ENCODE measurements at regions not wholly inside any gene's neighbourhood (a gene's known extent, or its start where the extent isn't known, plus 50 kb on each side); places are given as distances from the start of the nearest gene placed in this dataset.

DNA sequence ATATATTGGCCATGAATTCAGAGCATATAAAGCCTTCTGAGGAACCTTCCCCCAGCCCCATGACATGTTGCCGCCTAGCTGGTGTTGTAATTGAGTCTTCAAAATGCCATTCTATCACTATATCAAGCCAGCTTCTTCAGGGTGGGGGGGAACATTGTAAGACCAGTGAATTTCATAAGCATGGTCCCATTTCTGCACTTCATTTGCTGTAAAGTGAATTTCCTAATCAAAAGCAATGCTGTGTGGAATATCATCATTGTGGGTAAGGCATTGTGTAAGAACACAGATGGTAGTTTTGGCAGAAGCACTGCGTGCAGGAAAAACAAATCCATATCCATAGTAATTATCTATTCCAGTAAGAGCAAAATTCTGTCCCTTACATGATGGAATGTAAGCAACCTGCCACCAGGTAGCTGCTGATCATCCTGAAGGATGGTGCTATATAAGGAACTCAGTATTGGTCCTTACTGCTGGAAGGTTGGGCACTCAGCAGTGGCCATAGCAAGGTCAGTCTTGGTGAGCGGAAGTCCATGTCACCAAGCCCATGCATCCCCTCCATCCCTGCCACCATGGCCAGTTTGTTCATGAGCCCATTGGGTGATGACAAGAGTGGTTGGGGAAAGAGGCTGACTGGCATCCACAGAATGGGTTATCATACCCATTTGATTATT, 159.4 kb downstream of the COPS8 start:
- DNase-seq (ENCODE audit: low spot score): no peak

- no peak for DNase-seq (ENCODE audit: low spot score)
Observed at GRCh38 chr2:237250599-237250998, 163.4 kb downstream of the COL6A3 start.

- no peak for DNase-seq (ENCODE audit: low spot score)
Observed at GRCh38 chr2:237251986-237252385, 162.0 kb downstream of the COL6A3 start.

DNA sequence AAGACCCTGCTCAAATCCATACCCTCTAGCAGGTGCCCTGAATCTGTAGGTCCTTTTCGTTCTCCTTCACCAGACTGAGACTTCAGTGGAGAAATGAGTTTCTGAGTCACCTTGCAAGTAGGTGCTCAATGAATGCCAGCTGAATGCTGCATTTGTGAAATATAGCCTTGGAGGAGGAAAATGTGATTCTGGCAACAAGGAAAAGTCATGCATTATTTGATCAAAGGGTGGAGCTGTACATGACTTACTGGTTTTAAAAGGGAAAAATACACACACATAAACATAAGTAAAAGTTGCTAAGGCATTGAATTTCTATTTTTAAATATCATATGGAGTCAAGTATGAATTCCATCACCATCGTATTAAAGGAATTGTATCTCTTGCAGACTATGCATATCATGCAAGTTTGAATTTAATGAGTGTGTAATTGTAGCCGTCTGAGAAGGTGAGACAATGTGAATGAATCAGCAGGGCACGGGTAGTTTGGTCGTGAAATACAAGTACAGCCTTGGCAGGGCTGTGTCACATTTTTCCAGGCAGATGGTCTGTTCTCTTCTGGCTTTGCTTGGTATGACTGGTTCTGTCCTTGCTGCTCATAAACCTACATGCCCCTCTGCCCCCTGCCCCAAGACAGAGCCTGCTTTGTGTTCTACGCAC, 160.8 kb downstream of the COL6A3 start:
- DNase-seq (ENCODE audit: low spot score): no peak

DNA sequence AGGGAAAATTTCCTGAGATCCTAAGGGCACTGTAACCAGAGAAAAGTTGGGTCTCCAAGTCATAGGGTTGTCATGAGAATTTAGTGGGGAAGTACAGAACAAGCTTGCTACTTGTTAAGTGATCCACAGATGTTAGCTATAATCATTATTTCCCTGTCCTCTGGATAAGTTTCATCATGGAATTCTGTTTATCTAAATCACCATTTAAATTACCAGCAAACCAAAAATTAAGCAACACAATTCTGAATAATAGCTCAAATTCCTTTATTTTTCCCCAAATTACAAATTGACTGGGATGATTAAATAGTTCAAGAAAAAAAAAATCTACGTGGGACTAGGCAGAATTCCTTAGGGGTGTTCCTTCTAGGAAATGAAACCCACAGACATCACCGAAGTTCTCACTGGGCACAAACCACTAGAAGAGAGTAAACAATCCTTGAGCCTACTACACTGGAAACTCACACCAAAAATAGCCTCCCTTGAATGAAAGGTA, 159.5 kb downstream of the COL6A3 start:
- no peak for DNase-seq (ENCODE audit: low spot score)

DNA sequence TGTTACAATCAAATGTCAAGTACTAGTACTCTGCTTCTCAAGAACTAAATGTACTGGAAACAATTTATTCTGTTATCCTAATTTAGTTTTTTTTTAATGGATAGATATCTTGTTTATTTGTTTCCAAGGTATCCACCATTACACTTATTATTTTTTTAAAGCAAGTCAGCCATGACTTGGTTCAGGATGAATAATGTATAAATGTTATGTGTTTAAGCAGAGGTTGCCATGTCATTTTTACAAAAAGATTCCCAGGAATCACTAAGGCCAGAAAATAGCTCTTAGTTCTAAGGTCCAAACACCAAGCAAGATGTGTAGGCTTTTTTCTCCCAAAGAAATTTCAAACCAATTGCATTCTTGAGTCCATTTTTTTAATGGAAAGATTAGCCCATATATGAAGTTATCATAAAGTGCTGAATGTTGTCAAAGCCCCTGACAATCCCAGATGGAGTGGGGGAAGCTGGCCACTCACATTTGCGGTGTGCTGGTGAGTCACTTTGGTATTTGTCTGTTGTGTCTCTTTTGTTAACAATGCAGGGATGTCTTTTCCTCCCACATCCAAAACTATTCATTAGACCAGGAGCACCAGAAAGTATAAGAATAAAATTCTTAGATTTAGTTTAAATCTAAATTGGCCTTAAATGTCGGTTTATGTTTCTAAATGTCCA, 158.9 kb downstream of the COL6A3 start:
- peak; percentile 19 for DNase-seq (ENCODE audit: low spot score)

DNA sequence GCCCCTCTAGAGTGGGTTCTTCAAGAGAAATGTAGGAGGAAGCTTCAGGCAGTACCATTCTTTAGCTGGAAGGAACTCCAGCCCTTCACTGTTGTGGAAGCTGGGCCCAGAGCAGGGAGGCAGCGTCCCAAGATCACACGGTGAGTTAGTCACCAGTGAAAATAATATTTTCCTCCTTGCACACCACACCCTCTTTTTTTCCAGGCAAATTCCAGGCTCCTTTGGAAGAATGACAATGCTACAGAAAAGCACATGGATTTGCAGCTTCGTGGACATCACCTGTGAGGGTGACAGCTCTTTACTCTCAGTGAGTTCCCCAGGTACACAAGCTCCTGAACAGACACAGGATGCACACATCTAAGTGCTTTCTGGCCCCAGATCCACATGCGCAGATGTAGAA, 157.1 kb downstream of the COL6A3 start:
- peak; percentile 7 for DNase-seq (ENCODE audit: low spot score)

GRCh38 chr2:237257471-237257951, 156.5 kb downstream of the COL6A3 start:
- no peak for DNase-seq (ENCODE audit: low spot score)

DNA sequence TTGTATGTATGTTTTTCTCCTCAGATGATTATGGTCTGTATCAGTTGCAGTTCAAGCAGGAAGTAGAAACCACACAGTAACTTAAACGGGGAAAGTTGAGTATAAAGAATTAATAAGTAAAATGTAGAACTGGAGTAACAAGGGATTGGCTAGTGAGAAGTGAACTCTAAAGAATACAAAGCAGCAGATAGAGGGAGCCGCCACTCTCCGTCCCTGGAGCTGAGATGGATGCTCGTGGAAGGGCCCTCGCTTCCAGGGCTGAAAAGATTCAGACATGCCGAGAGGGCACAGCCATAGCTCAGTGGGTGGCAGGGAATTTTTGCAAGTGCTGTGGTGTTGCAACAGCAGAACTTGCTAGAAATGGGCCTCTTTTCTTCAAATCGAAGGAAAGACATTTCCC, 155.8 kb downstream of the COL6A3 start:
- no peak for DNase-seq (ENCODE audit: low spot score)

- DNase-seq (ENCODE audit: low spot score): no peak
Observed at GRCh38 chr2:237258615-237259014, 155.3 kb downstream of the COL6A3 start.

- no peak for DNase-seq (ENCODE audit: low spot score)
Observed at GRCh38 chr2:237259201-237259600, 154.8 kb downstream of the COL6A3 start.

GRCh38 chr2:237260039-237260620, 153.8 kb downstream of the COL6A3 start:
- no peak for DNase-seq (ENCODE audit: low spot score)

DNA sequence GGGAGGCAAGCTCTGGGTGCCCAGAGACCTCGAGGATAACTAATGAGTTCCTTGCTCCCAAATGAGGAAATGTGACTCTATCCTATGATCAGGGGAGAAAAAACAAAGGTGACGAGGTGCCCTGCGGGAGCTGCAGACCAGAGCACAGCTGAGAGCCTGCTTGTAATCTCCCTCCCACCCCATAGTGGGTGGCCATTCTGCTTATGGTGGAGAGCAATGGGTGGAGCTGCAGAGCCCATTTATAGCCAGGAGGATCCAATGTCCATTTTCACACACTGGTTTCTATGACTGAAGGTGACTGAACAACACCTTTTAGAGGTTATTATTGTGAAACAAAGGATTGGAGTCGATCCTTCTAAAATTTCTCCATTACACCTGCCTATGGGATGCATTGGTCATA, 153.3 kb downstream of the COL6A3 start:
- no peak for DNase-seq (ENCODE audit: low spot score)

- no peak for DNase-seq (ENCODE audit: low spot score)
Observed at GRCh38 chr2:237261327-237261726, 152.6 kb downstream of the COL6A3 start.

DNA sequence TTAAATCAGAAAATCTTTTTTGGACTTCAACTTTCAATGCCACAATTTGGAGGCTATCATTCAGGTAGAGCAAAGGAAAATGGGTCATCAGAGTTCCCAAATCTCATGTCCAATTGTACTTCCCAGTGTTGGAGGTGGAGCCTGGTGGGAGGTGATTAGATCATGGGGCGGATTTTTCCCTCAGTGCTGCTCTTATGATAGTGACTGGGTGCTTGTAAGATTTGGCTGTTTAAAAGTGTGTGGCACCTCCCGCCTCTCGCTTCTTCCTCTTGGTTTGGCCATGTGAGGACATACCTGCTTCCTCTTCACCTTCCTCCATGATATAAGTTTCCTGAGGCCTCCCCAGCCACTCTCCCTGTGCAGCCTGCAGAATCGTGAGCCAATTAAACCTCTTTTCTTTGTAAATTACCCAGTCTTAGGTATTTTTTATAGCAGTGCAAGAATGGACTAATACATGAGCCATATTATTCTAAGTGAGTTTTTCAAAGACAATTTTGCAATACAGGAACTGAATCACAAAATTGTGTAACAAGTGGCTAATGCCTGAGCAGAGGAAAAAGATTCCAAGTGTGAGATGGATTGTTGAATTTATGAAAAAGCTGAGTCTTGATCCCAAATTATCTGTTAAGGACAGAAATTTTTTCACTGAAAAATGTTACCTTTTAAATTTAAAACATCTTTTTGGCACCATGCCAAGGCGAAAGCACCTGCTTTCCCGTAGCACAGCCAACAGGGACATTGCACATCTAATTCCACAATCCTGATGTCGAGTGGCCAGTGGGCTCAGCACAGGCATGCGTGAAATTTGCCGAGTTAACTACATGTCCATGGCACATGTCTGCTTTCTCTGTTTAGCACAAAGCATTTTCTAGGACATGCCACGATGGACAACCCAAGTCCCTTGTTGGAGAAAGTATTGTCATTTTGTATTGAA, 150.9 kb downstream of the COL6A3 start:
- peak; percentile 16 for DNase-seq (ENCODE audit: low spot score)

DNA sequence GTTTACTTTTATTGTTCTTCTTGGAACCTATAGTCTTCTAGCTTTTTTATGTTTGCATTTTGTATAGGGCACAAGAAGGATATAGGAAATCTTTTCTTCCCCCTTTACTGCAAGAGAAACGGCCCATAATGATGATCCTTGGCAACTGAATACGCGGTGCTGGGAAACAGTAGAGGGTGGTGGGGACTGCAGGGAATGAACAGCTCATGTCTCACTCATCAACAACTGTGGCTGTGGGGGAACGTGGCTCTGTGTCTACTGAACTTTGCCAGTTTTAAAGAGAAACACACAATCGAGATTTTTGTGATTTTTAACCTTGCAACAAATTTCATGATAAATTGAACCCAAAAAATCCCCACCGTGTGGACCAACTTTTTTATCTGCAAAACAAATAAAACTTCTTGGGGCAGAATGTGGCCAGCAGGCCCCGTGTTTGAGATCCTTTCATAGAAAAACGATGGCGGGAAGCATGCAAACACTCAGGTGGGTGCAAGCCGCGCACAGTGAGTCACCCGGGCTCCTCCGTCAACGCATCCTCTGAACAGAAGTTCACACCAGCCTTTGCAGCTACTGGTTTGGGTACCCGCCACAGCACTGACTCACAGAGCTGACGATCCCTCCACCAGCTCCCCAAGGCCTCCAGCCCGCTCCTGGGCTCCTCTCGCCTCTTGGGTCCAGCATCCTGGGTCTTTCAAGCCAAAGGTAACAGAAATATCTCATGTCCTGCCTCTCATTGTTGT, 149.3 kb downstream of the COL6A3 start:
- no peak for DNase-seq (ENCODE audit: low spot score)

DNA sequence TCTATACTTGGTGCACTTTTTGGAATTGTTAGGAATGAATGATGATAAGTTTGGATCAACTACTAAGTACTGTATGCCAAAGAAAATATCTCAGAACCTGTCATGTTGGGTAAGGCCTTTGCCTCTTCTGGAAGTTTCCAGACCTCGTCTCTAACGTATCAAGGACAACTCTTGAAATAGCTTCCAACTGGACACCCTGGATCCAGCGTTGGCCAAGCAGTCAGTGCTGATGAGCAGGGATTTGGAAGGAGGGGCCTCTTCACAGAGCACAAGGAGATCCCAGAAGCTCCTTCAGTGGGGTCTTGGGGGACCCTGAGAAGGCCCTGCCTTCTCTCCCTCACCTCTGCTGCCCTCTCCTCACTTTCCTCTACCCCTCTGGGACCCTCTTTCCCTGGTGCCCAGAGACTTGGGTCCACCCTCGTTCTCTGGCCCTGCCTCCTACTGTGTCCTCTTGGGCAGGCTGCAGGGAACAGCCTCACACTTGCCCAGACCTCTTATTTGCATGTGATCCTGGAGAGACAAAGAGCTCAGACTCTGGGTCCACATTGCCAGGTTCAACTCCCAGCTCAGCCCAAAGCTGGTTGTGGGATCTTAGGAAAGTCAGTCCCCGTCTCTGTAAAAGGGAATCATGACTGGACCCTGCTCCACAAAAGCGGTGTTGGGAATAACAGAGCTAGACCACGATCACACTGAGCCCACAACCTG, 145.8 kb downstream of the COL6A3 start:
- no peak for DNase-seq (ENCODE audit: low spot score)

DNA sequence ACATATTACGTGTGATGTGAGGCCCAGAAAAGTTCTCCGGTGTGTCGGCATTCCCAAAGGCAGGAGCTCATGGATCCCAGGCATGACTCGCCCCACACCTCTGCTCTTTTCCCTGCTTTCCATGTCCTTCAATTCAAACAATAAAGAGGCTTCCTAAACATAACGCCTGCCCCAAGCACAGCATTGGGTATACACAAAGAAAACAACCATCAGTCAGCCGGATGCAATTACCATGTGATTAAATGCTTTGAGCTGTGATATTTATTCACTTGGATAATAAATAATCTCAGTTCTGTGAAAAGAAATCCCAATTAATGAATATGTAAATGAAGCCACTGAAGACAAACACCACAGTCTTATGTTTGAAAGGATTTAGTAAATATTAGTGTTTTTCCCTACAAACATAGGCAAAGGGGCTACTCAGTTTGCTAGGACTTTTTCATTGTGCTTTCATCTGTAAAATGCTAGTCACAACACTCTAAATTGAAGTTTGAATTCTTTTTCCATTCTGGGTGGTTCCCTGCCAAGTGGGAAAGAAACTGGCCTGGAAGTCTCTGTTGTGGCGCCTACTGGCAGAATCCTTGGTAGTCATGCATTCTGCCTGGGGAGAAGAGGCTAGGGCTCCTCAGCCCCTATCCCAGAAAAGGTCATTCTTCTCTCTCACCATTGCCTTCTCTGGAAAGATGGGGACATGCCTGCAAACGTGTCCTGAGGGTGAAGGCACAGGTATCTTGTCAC, 144.7 kb downstream of the COL6A3 start:
- DNase-seq (ENCODE audit: low spot score): peak; percentile 8

- DNase-seq (ENCODE audit: low spot score): no peak
Observed at GRCh38 chr2:237270520-237270919, 143.4 kb downstream of the COL6A3 start.

Measured in kidney tubule cell (primary cell).